HG02938 (cell line): ENCODE measurements at regions not wholly inside any gene's neighbourhood (a gene's known extent, or its start where the extent isn't known, plus 50 kb on each side); places are given as distances from the start of the nearest gene placed in this dataset.

ENCODE experiments used
- ATAC-seq: cut with Tn5 transposase; IDR thresholded peaks from one replicate; pipeline ENCODE4 v1.9.1; 2021; ENCODE audit warnings: mild to moderate bottlenecking, moderate library complexity; ENCODE audit not compliant: unreplicated experiment

GRCh38 chr22:34971456-34971855 is 94.5 kb upstream of the ISX start:
- ATAC-seq = no peak

GRCh38 chr22:34972191-34972897 is 93.6 kb upstream of the ISX start:
- ATAC-seq = no peak

DNA sequence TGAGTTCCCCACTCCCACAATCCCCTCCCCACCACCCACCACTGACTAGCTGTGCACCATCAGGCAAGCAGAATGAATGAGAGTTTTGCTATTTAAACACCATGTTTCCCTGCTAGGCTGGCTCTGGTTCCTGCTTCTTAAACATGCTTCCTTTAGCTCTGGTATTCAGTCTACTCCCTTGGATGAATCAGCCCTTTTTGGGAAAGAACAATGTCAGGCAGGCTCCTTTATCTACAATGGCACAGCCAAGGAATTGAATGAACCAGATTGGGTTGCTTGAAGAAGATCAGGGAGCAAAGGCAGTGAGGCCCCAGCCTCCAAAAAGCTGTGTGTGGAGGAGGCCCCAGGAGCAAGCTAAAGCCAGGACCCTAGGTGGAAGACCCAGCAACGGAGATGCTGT is 92.9 kb upstream of the ISX start:
- ATAC-seq = no peak

GRCh38 chr22:34973926-34974325 is 92.0 kb upstream of the ISX start:
- ATAC-seq = no peak

DNA sequence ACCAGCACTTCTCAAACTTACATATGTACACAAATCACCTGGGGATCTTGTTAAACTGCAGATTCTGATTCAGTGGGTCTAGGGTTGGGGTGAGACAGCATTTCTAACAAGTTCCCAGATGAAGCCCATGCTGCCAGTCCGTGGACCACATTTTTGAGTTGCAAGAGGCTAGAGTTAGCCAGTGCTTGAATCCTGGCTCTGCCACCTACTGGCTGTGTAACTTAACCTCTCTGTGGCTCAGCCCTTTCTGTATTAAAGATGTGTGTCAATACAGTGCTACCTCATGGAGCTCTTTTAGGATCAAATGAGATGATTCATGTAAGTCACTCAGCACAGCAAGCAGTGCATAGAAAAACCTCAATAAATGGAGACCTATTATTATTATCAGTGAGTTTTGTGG is 90.2 kb upstream of the ISX start:
- no peak for ATAC-seq

- no peak for ATAC-seq
Observed at GRCh38 chr22:34976474-34976873, 89.5 kb upstream of the ISX start.

GRCh38 chr22:34976886-34977285 is 89.1 kb upstream of the ISX start:
- ATAC-seq = no peak

GRCh38 chr22:34986523-34986922 is 79.4 kb upstream of the ISX start:
- no peak for ATAC-seq

DNA sequence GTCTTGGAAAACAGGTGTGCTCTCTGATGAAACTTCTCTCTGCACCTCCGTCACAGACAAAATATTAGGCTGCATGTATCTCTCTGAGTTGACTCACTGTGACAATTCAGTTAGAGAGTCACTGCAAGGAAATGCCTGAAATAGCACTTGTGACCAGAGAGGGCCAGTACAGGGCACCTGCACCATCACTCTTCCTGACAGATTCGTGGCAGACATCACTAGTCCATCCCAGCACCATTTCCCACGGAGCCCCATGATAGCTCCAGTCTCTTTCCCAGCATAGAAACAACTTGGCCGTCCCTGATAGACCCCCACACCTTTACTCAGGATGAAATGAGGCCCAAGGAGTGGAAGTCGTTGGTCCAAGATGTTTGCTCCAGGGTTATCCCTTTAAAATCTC is 73.3 kb upstream of the ISX start:
- no peak for ATAC-seq

GRCh38 chr22:34993548-34993947 is 72.4 kb upstream of the ISX start:
- ATAC-seq = no peak

GRCh38 chr22:34997633-34998299 is 68.2 kb upstream of the ISX start:
- no peak for ATAC-seq

DNA sequence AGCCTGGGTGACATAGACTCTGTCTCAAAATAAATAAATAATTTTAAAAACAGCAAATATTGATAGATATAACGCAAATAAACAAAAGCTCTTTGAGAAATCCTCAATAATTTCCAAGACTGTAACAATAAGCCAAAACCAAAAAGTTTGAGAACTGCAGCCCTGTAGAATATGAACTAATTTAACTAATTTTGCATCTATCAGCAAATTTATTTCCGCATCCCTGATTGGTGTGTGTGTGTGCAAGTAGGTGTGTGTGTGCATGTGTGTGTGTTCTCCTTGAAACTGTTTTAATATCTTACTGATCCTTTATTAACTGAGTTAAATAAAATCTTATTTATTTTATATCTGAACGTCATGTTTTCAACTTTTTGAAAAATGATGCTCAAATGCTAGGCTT is 67.0 kb upstream of the ISX start:
- ATAC-seq = no peak

DNA sequence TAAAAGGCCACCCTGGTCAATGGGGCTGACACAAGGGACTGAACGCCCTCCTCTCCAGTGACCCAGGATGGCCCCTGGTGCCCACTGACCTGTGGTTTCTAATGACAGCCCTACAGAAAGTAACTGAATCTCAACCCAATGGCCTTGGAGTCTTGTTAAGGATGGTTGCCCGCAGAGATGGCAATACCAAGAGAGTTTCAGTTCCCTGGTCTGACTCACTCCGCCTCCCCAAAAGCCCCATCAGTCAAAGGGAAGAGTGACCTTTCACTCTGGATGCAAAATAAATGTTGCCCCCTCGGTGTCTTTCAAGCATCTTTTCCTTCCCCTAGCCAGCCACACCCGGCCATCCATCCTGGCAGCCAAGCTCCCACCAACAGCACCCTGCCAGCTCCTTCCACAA is 57.7 kb upstream of the ISX start:
- ATAC-seq = no peak

DNA sequence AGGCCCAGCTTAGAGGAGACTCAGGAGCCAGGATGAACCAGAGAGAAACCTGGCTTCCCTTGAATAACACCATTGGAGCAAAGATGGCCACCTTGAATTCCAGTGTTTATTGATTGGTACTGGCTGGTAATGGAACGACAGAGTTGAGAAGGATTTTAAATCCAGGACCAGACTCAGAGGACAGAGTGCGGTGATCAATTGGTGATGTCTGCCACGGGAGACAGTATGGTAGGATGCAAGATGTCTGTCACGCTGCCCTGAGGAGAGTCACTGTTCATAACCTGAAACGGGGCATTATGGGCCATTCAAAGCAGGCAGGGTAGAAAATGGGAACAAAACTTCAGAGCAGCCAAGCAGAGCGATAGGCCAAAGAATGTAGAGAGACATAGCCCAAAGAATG is 55.4 kb upstream of the ISX start:
- no peak for ATAC-seq

DNA sequence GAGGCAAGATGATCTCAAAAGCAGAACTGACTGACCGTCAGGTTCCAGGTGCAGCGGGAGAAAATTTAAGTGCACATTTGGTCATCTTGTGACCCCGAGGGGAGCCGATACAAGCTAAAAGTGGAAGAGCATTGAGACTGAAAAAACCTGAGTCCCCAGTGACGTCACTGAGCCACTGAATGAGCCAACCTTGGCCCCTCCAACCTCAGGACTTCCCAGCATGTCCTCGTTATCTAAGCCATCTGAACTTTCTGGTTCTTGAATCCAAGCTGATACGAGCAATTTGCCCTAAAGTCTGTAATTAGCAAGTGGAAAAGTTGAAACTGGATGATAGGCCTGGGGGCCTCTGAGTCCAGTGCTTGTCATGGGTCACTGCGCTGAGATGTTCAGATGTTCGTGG is 51.1 kb upstream of the ISX start:
- ATAC-seq = no peak
